C4-2B (cell line): ENCODE measurements at regions not wholly inside any gene's neighbourhood (a gene's known extent, or its start where the extent isn't known, plus 50 kb on each side); places are given as distances from the start of the nearest gene placed in this dataset.

Experiments
- CTCF ChIP-seq: fragments of 450-650 bp; conservative IDR thresholded peaks from 2 replicates; pipeline ENCODE4 v1.5.1; 2017; ENCODE audit warnings: mild to moderate bottlenecking
- ZFX ChIP-seq: fragments of 450-650 bp; IDR thresholded peaks from 2 replicates; pipeline ENCODE4 v1.6.1; 2017

DNA sequence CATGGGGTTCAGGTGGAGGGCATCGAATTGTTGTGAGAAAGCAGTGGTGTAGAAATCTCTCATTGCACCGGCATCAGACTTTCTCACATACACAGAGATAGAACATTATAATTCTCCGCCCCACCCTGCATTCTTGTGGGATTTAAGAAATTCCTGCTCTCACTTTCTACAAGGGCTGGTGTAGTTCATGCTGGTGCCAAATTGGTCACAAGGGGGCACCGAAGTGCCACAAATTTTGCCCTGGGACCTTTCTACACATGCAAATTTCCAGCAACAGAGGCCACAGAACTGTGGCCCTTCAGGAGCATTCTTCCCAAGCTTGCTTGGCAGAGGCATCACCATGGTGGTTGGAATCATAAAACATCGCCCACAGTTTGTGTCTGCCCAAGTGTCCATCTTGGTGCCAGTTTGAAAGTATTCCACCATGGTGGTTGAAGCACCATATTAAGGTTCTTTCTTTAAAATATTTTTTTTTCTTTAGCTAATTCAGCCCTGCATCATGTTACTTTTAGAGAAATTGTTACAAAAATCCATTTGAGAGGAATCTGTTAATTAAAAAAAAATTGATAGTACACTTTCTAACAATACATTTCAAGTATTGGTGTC lies 521.2 kb upstream of the FANCL start:
- TF ChIP-seq CTCF (peak; percentile 55), ZFX (no peak)
